VCaP (cell line): ENCODE measurements at regions not wholly inside any gene's neighbourhood (a gene's known extent, or its start where the extent isn't known, plus 50 kb on each side); places are given as distances from the start of the nearest gene placed in this dataset.

Experiments used
- H3K27ac ChIP-seq: fragments of 450-650 bp; 2 replicates; pipeline ENCODE4 v1.5.1; 2017
- TF ChIP-seq, protein P1 (sequence below): fragments of 450-650 bp; conservative IDR thresholded peaks from 2 replicates; pipeline ENCODE4 v1.5.1; 2017; ENCODE audit warnings: mild to moderate bottlenecking, moderate library complexity

GRCh38 chr17:65444049-65444448 is 117.4 kb downstream of the AXIN2 start:
- TF ChIP-seq, protein P1, sequence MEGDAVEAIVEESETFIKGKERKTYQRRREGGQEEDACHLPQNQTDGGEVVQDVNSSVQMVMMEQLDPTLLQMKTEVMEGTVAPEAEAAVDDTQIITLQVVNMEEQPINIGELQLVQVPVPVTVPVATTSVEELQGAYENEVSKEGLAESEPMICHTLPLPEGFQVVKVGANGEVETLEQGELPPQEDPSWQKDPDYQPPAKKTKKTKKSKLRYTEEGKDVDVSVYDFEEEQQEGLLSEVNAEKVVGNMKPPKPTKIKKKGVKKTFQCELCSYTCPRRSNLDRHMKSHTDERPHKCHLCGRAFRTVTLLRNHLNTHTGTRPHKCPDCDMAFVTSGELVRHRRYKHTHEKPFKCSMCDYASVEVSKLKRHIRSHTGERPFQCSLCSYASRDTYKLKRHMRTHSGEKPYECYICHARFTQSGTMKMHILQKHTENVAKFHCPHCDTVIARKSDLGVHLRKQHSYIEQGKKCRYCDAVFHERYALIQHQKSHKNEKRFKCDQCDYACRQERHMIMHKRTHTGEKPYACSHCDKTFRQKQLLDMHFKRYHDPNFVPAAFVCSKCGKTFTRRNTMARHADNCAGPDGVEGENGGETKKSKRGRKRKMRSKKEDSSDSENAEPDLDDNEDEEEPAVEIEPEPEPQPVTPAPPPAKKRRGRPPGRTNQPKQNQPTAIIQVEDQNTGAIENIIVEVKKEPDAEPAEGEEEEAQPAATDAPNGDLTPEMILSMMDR, result no peak
- no peak overlapping the region for H3K27ac ChIP-seq

- TF ChIP-seq, protein P1, result no peak
- H3K27ac ChIP-seq, result no peak overlapping the region
Measured at GRCh38 chr17:65442691-65443090, 118.8 kb downstream of the AXIN2 start.

DNA sequence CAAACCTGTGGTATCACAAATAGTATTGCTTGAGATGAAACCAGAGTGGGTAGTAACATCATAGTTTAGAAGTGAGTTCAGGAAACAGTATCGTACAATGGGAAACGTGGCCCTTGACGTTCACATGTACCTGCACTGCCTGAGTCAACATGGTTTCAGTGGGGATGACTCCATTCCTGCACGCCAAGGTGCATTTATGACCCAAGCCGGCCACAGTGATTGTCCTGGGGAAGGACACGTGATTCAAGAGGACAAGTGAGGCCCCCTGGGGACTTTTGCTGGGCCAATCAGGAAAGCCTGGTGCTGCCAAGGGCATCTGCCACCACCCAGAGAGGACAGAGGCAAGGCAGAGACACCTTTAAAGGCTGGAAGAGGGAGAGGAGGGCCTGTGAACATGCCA is 119.2 kb downstream of the AXIN2 start:
- TF ChIP-seq, protein P1, result no peak
- H3K27ac ChIP-seq, result no peak overlapping the region

- TF ChIP-seq, protein P1, result no peak
- no peak overlapping the region for H3K27ac ChIP-seq
Measured at GRCh38 chr17:65441053-65441605, 120.3 kb downstream of the AXIN2 start.

DNA sequence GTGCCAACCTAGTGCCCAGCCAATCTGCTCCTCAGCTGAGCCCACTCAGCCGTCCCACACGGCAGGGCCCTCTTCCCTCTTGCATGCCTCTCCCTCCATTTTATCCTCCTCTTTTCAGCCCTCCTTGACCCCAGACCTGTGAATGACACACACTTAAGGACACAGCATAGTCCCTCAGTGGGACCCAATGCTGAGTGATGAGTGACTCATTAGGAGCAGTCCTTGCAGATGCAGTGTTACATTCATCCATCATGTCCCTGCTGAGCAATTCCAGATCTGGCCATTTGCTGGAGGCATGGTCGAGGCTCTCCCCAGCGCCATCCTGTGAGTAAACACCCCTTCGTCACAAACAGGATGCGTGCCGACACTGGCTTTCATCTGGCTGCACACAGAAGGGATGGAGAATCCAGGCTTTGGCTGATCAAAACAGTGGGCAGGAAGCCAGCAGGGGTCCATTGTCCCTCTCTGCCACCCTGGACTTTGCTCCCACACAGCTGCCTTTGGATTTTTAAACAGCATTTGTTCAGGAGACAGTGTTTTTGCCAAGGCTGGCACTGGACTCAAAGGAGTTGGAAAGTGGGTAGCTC is 122.6 kb downstream of the AXIN2 start:
- no peak overlapping the region for H3K27ac ChIP-seq
- TF ChIP-seq, protein P1, result no peak

DNA sequence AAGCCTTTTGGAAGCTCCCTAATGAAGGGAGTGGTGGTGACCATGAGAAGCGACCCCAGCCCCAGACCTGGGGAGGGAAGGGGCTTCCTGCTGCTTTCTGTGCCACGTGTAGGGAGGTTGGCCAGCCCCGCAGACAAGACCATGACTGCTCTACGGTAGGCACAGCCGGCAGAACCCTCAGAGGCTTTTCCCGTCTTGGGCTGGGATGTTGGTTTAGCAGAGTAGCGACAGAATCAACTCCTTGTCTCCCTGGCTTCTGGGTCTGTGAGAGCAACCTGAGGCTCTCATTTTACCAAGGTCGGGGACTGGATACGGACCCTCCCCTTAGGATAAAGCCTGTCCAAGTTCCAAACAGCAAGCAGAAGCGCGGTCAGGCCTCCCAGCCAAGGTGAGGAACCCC is 123.3 kb downstream of the AXIN2 start:
- TF ChIP-seq, protein P1, result no peak
- H3K27ac ChIP-seq, result no peak overlapping the region

DNA sequence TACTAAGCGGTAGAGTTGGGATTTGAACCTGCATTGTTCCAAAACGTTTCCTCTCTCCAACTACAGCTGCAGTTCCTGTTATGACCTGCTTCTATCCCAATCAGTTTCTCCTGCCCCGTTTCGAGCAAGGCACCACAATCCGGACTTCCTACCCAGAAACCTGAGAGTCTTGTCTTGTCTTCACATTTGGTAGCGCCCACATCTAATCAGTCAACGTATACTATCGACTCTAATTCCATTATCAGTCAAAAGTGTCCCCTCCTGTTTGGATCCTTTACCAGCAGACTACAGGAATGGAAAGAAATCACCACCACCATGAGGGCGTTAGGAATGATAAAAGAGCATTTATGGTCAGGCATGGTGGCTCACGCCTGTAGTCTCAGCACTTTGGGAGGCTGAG is 124.6 kb downstream of the AXIN2 start:
- TF ChIP-seq, protein P1, result no peak

More for the DNA sequence above, 124.6 kb downstream of the AXIN2 start:
- no peak overlapping the region for H3K27ac ChIP-seq
